ENCODE measurements at regions not wholly inside any gene's neighbourhood (a gene's known extent, or its start where the extent isn't known, plus 50 kb on each side); places are given as distances from the start of the nearest gene placed in this dataset.

GRCh38 chr6:47149066-47149465 lies 106.9 kb upstream of the ADGRF1 start:
- no peak for DNase-seq

GRCh38 chr6:47147836-47148344 lies 105.8 kb upstream of the ADGRF1 start:
- no peak for DNase-seq

- DNase-seq = no peak
Measured at GRCh38 chr6:47147175-47147727, 105.1 kb upstream of the ADGRF1 start.

- no peak for DNase-seq
Measured at GRCh38 chr6:47146431-47147174, 104.5 kb upstream of the ADGRF1 start.

- DNase-seq = no peak
Measured at GRCh38 chr6:47145212-47145611, 103.1 kb upstream of the ADGRF1 start.

- DNase-seq = no peak
Measured at GRCh38 chr6:47144306-47144705, 102.2 kb upstream of the ADGRF1 start.

GRCh38 chr6:47141963-47142362 lies 99.8 kb upstream of the ADGRF1 start:
- no peak for DNase-seq

GRCh38 chr6:47141171-47141570 lies 99.0 kb upstream of the ADGRF1 start:
- no peak for DNase-seq

GRCh38 chr6:47138046-47138445 lies 95.9 kb upstream of the ADGRF1 start:
- no peak for DNase-seq

GRCh38 chr6:47137073-47137472 lies 94.9 kb upstream of the ADGRF1 start:
- no peak for DNase-seq

- DNase-seq = no peak
Measured at GRCh38 chr6:47135772-47136171, 93.6 kb upstream of the ADGRF1 start.

GRCh38 chr6:47134476-47135189 lies 92.5 kb upstream of the ADGRF1 start:
- DNase-seq = no peak

GRCh38 chr6:47133230-47134000 lies 91.3 kb upstream of the ADGRF1 start:
- DNase-seq = no peak

- no peak for DNase-seq
Measured at GRCh38 chr6:47132724-47133123, 90.6 kb upstream of the ADGRF1 start.

- no peak for DNase-seq
Measured at GRCh38 chr6:47131773-47132172, 89.6 kb upstream of the ADGRF1 start.

- no peak for DNase-seq
Measured at GRCh38 chr6:47130086-47130485, 88.0 kb upstream of the ADGRF1 start.

- no peak for DNase-seq
Measured at GRCh38 chr6:47129129-47129528, 87.0 kb upstream of the ADGRF1 start.

GRCh38 chr6:47126647-47127391 lies 84.7 kb upstream of the ADGRF1 start:
- no peak for DNase-seq

- no peak for DNase-seq
Measured at GRCh38 chr6:47118611-47119010, 76.5 kb upstream of the ADGRF1 start.

- no peak for DNase-seq
Measured at GRCh38 chr6:47117314-47117713, 75.2 kb upstream of the ADGRF1 start.

GRCh38 chr6:47116606-47117005 lies 74.5 kb upstream of the ADGRF1 start:
- DNase-seq = no peak

GRCh38 chr6:47116086-47116485 lies 74.0 kb upstream of the ADGRF1 start:
- DNase-seq = no peak

GRCh38 chr6:47114460-47114859 lies 72.3 kb upstream of the ADGRF1 start:
- no peak for DNase-seq

Measured in DMS79 (cell line).